PFSK-1 (cell line): ENCODE measurements at regions not wholly inside any gene's neighbourhood (a gene's known extent, or its start where the extent isn't known, plus 50 kb on each side); places are given as distances from the start of the nearest gene placed in this dataset.

Experiments
- POLR2AphosphoS5 ChIP-seq: IDR thresholded peaks from 2 replicates; pipeline ENCODE4 v1.6.1; 2012; ENCODE audit warnings: low read depth, mild to moderate bottlenecking, control low read depth, low read length, moderate library complexity
- REST ChIP-seq, 2 experiments: IDR thresholded peaks; 2 replicates each; pipeline versions ENCODE4 v1.6.1 to v1.8.0; 2011 to 2012; ENCODE audit warnings: low read depth in 2 of 2, low read length in 2 of 2, control low read depth in 1 of 2, inconsistent platforms in 1 of 2, mild to moderate bottlenecking in 1 of 2, moderate library complexity in 1 of 2; ENCODE audit not compliant: insufficient read depth in 1 of 2

GRCh38 chr18:45386041-45386655 is 229.1 kb upstream of the SLC14A2 start:
- TF ChIP-seq REST (IDR thresholded peaks at IDR 0.05; ENCODE audit: insufficient read depth in 1 of 2, low read depth in 2 of 2, low read length in 2 of 2) (no peak), POLR2AphosphoS5 (no peak)
